ENCODE measurements at regions not wholly inside any gene's neighbourhood (a gene's known extent, or its start where the extent isn't known, plus 50 kb on each side); places are given as distances from the start of the nearest gene placed in this dataset.

- no peak for TF ChIP-seq EP300 (IDR thresholded peaks at IDR 0.05)
- TF ChIP-seq, protein P1, sequence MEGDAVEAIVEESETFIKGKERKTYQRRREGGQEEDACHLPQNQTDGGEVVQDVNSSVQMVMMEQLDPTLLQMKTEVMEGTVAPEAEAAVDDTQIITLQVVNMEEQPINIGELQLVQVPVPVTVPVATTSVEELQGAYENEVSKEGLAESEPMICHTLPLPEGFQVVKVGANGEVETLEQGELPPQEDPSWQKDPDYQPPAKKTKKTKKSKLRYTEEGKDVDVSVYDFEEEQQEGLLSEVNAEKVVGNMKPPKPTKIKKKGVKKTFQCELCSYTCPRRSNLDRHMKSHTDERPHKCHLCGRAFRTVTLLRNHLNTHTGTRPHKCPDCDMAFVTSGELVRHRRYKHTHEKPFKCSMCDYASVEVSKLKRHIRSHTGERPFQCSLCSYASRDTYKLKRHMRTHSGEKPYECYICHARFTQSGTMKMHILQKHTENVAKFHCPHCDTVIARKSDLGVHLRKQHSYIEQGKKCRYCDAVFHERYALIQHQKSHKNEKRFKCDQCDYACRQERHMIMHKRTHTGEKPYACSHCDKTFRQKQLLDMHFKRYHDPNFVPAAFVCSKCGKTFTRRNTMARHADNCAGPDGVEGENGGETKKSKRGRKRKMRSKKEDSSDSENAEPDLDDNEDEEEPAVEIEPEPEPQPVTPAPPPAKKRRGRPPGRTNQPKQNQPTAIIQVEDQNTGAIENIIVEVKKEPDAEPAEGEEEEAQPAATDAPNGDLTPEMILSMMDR (IDR thresholded peaks at IDR 0.05) = no peak
Observed at GRCh38 chr2:210752532-210752931, 196.1 kb downstream of the CPS1 start.

Data from upper lobe of left lung (tissue), 4 donors.